Skeletal muscle satellite cell (primary cell): ENCODE measurements at regions not wholly inside any gene's neighbourhood (a gene's known extent, or its start where the extent isn't known, plus 50 kb on each side); places are given as distances from the start of the nearest gene placed in this dataset.
"Not testable (repeated sequence)": the region's sequence is repeated elsewhere in the genome, so short reads cannot be mapped to it uniquely, and the experiment has no call there.

ENCODE experiments used
- H3K27me3 ChIP-seq: 2 replicates; pipeline ENCODE4 v1.7.0; 2013; ENCODE audit warnings: low read length; ENCODE audit not compliant: control insufficient read depth, insufficient read depth
- H3K36me3 ChIP-seq: 2 replicates; pipeline ENCODE4 v1.7.0; 2013; ENCODE audit warnings: mild to moderate bottlenecking, control low read depth, low read length; ENCODE audit not compliant: insufficient read depth
- H3K4me1 ChIP-seq: 2 replicates; pipeline ENCODE4 v1.7.0; 2013; ENCODE audit warnings: low read length; ENCODE audit not compliant: control insufficient read depth, insufficient read depth
- H3K4me2 ChIP-seq: 2 replicates; pipeline ENCODE4 v1.7.0; 2013; ENCODE audit warnings: mild to moderate bottlenecking, low read length
- H3K4me3 ChIP-seq: 2 replicates; pipeline ENCODE4 v1.7.0; 2013; ENCODE audit warnings: low read length
- H3K9ac ChIP-seq: 2 replicates; pipeline ENCODE4 v1.7.0; 2013; ENCODE audit warnings: mild to moderate bottlenecking, low read depth, low read length, moderate library complexity
- H3K9me3 ChIP-seq: replicated peaks from 2 replicates; pipeline ENCODE4 v1.7.0; 2013; ENCODE audit warnings: mild to moderate bottlenecking, control low read depth, low read length

- Histone ChIP-seq H3K4me3 (no peak overlapping the region), H3K36me3 (no peaks in the 10 kb centered on the region), H3K9me3 (no peaks in the 10 kb centered on the region)
Observed at GRCh38 chr6:126888727-126889725, 229.4 kb upstream of the RSPO3 start.

GRCh38 chr6:126890055-126890454 is 228.4 kb upstream of the RSPO3 start:
- Histone ChIP-seq H3K36me3 (no peaks in the 10 kb centered on the region), H3K9ac (no peak overlapping the region), H3K4me3 (no peak overlapping the region), H3K9me3 (no peaks in the 10 kb centered on the region), H3K27me3 (no peaks in the 10 kb centered on the region), H3K4me2 (no peak overlapping the region), H3K4me1 (no peaks in the 10 kb centered on the region)

More at GRCh38 chr6:126888727-126889725, 229.4 kb upstream of the RSPO3 start:
- Histone ChIP-seq H3K4me2 (no peak overlapping the region), H3K9ac (no peak overlapping the region), H3K4me1 (no peaks in the 10 kb centered on the region), H3K27me3 (no peaks in the 10 kb centered on the region)

- no peaks in the 10 kb centered on the region for H3K27me3 ChIP-seq
- no peaks in the 10 kb centered on the region for H3K36me3 ChIP-seq
- H3K4me3 ChIP-seq: no peak overlapping the region
- no peak overlapping the region for H3K9ac ChIP-seq
- H3K9me3 ChIP-seq: no peaks in the 10 kb centered on the region
- H3K4me1 ChIP-seq: no peaks in the 10 kb centered on the region
- H3K4me2 ChIP-seq: no peak overlapping the region
Observed at GRCh38 chr6:126891158-126891557, 227.3 kb upstream of the RSPO3 start.

GRCh38 chr6:126892869-126893268 is 225.6 kb upstream of the RSPO3 start:
- H3K36me3 ChIP-seq, H3K4me1 ChIP-seq, H3K4me3 ChIP-seq, H3K27me3 ChIP-seq, H3K9me3 ChIP-seq, H3K4me2 ChIP-seq, H3K9ac ChIP-seq: not testable (repeated sequence)

- Histone ChIP-seq H3K27me3 (no peaks in the 10 kb centered on the region), H3K9ac (no peak overlapping the region), H3K4me2 (no peak overlapping the region), H3K9me3 (no peaks in the 10 kb centered on the region), H3K36me3 (no peaks in the 10 kb centered on the region), H3K4me3 (no peak overlapping the region), H3K4me1 (no peaks in the 10 kb centered on the region)
Observed at GRCh38 chr6:126897758-126898157, 220.7 kb upstream of the RSPO3 start.

- Histone ChIP-seq H3K4me1 (peaks cover 14% of the 10 kb centered on the region), H3K4me3 (no peak overlapping the region), H3K27me3 (no peaks in the 10 kb centered on the region), H3K4me2 (no peak overlapping the region), H3K9ac (no peak overlapping the region), H3K9me3 (no peaks in the 10 kb centered on the region), H3K36me3 (no peaks in the 10 kb centered on the region)
Observed at GRCh38 chr6:126904176-126904575, 214.3 kb upstream of the RSPO3 start.

- peak overlapping the region; percentile 23 for H3K4me3 ChIP-seq
- H3K27me3 ChIP-seq: no peaks in the 10 kb centered on the region
- H3K4me1 ChIP-seq: peaks cover 14% of the 10 kb centered on the region
- H3K4me2 ChIP-seq: peak overlapping the region; percentile 35
- no peaks in the 10 kb centered on the region for H3K36me3 ChIP-seq
- H3K9ac ChIP-seq: no peak overlapping the region
- H3K9me3 ChIP-seq: no peaks in the 10 kb centered on the region
Observed at GRCh38 chr6:126905917-126906316, 212.6 kb upstream of the RSPO3 start.

GRCh38 chr6:126907312-126907711 is 211.2 kb upstream of the RSPO3 start:
- Histone ChIP-seq H3K9ac (no peak overlapping the region), H3K4me2 (no peak overlapping the region)

GRCh38 chr6:126907996-126908395 is 210.5 kb upstream of the RSPO3 start:
- no peaks in the 10 kb centered on the region for H3K9me3 ChIP-seq
- no peak overlapping the region for H3K4me3 ChIP-seq
- peaks cover 14% of the 10 kb centered on the region for H3K4me1 ChIP-seq
- H3K4me2 ChIP-seq: no peak overlapping the region
- no peaks in the 10 kb centered on the region for H3K36me3 ChIP-seq
- no peaks in the 10 kb centered on the region for H3K27me3 ChIP-seq
- no peak overlapping the region for H3K9ac ChIP-seq

More at GRCh38 chr6:126907312-126907711, 211.2 kb upstream of the RSPO3 start:
- no peak overlapping the region for H3K4me3 ChIP-seq
- no peaks in the 10 kb centered on the region for H3K9me3 ChIP-seq
- H3K27me3 ChIP-seq: no peaks in the 10 kb centered on the region
- H3K4me1 ChIP-seq: peaks cover 14% of the 10 kb centered on the region
- H3K36me3 ChIP-seq: no peaks in the 10 kb centered on the region

GRCh38 chr6:126909493-126909892 is 209.0 kb upstream of the RSPO3 start:
- Histone ChIP-seq H3K9ac (no peak overlapping the region), H3K4me3 (no peak overlapping the region), H3K36me3 (no peaks in the 10 kb centered on the region), H3K9me3 (no peaks in the 10 kb centered on the region), H3K4me2 (no peak overlapping the region), H3K27me3 (no peaks in the 10 kb centered on the region), H3K4me1 (peaks cover 14% of the 10 kb centered on the region)

- Histone ChIP-seq H3K4me1 (no peaks in the 10 kb centered on the region), H3K27me3 (no peaks in the 10 kb centered on the region), H3K4me3 (no peak overlapping the region), H3K36me3 (no peaks in the 10 kb centered on the region), H3K9me3 (no peaks in the 10 kb centered on the region), H3K9ac (no peak overlapping the region), H3K4me2 (no peak overlapping the region)
Observed at GRCh38 chr6:126913651-126914050, 204.8 kb upstream of the RSPO3 start.

GRCh38 chr6:126914172-126914571 is 204.3 kb upstream of the RSPO3 start:
- Histone ChIP-seq H3K9ac (no peak overlapping the region), H3K4me2 (no peak overlapping the region), H3K4me1 (peaks cover 5% of the 10 kb centered on the region), H3K9me3 (no peaks in the 10 kb centered on the region), H3K27me3 (no peaks in the 10 kb centered on the region), H3K36me3 (no peaks in the 10 kb centered on the region), H3K4me3 (no peak overlapping the region)
